RWPE2 (cell line): ENCODE measurements at regions not wholly inside any gene's neighbourhood (a gene's known extent, or its start where the extent isn't known, plus 50 kb on each side); places are given as distances from the start of the nearest gene placed in this dataset.

Source experiments
- ATAC-seq: fragments of 200-7000 bp; cut with Tn5 transposase; 3 replicates; pipeline ENCODE4 v1.9.1; 2021; ENCODE audit warnings: low read depth
- DNase-seq: peaks from one replicate; pipeline ENCODE4 v3.0.0-alpha.2; 2020; ENCODE audit warnings: low spot score
- H3K27ac ChIP-seq: fragments of 450-650 bp; 2 replicates; pipeline ENCODE4 v1.5.1; 2017; ENCODE audit warnings: mild to moderate bottlenecking; ENCODE audit not compliant: poor library complexity, severe bottlenecking
- H3K27me3 ChIP-seq: fragments of 250-450 bp; sonication (Bioruptor Pico); 2 replicates; pipeline ENCODE4 v1.5.1; 2021; ENCODE audit warnings: mild to moderate bottlenecking, moderate library complexity; ENCODE audit not compliant: insufficient read depth, poor library complexity, severe bottlenecking
- H3K36me3 ChIP-seq: fragments of 250-450 bp; sonication (Bioruptor Pico); 2 replicates; pipeline ENCODE4 v1.5.1; 2020; ENCODE audit warnings: low read depth, mild to moderate bottlenecking, moderate library complexity
- H3K4me1 ChIP-seq: fragments of 250-450 bp; sonication (Bioruptor Pico); 2 replicates; pipeline ENCODE4 v1.5.1; 2021; ENCODE audit warnings: mild to moderate bottlenecking, moderate library complexity; ENCODE audit not compliant: insufficient read depth, poor library complexity, severe bottlenecking
- H3K4me3 ChIP-seq: fragments of 250-450 bp; sonication (Bioruptor Pico); 2 replicates; pipeline ENCODE4 v1.5.1; 2021; ENCODE audit warnings: mild to moderate bottlenecking, moderate library complexity; ENCODE audit not compliant: severe bottlenecking
- H3K9me3 ChIP-seq: fragments of 250-450 bp; sonication (Bioruptor Pico); 2 replicates; pipeline ENCODE4 v1.5.1; 2021; ENCODE audit warnings: mild to moderate bottlenecking, moderate library complexity; ENCODE audit not compliant: severe bottlenecking
- TF ChIP-seq, protein P1 (sequence below): fragments of 450-650 bp; IDR thresholded peaks from one replicate; pipeline ENCODE4 v1.5.1; 2017; ENCODE audit warnings: mild to moderate bottlenecking, moderate library complexity; ENCODE audit not compliant: poor library complexity, severe bottlenecking

DNA sequence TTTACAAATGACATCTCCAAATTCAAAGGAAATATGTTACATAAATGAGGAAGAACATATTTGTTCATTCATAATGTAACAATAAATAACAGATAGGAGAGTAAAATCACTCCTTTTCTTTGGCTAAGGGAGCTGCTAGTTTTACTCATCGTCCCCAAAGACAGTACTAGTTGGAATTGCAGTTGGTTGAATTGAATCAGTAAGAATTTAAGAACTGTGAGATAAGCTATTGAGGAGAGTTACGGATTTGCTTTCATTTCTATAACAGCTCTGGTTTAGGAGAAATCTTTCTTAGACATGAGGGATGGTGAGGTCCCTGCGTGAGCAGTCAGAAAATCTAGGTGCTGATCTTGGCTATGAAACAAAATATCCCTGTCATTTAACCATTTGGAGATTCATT is 402.8 kb downstream of the AEBP2 start:
- no peaks in the 10 kb centered on the region for H3K36me3 ChIP-seq
- TF ChIP-seq, protein P1, sequence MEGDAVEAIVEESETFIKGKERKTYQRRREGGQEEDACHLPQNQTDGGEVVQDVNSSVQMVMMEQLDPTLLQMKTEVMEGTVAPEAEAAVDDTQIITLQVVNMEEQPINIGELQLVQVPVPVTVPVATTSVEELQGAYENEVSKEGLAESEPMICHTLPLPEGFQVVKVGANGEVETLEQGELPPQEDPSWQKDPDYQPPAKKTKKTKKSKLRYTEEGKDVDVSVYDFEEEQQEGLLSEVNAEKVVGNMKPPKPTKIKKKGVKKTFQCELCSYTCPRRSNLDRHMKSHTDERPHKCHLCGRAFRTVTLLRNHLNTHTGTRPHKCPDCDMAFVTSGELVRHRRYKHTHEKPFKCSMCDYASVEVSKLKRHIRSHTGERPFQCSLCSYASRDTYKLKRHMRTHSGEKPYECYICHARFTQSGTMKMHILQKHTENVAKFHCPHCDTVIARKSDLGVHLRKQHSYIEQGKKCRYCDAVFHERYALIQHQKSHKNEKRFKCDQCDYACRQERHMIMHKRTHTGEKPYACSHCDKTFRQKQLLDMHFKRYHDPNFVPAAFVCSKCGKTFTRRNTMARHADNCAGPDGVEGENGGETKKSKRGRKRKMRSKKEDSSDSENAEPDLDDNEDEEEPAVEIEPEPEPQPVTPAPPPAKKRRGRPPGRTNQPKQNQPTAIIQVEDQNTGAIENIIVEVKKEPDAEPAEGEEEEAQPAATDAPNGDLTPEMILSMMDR: no peak
- no peak for ATAC-seq
- no peaks in the 10 kb centered on the region for H3K4me1 ChIP-seq
- no peak overlapping the region for H3K4me3 ChIP-seq
- H3K27ac ChIP-seq: no peak overlapping the region
- no peak for DNase-seq
- no peaks in the 10 kb centered on the region for H3K27me3 ChIP-seq
- no peaks in the 10 kb centered on the region for H3K9me3 ChIP-seq

DNA sequence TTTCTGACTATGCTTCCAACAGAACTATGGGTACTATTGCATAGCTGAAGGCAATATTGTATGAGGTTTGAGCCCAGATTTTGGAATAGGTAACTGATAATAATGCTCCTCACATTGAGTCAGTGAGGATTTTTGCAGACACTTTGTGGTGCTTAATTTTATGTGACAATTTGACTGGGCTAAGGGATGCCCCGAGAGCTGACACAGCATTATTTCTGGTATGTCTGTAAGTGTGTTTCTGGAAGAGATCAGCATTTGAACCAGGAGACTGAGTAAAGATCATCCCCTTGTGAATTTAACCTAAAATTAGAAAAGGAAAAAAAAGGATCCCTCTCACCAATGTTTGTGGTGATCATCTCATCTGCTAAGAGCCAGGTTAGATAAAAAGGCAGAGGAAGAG is 404.9 kb downstream of the AEBP2 start:
- ATAC-seq (no peak), DNase-seq (no peak)
- Histone ChIP-seq H3K36me3 (no peaks in the 10 kb centered on the region), H3K4me1 (no peaks in the 10 kb centered on the region), H3K27ac (no peak overlapping the region), H3K9me3 (no peaks in the 10 kb centered on the region), H3K27me3 (no peaks in the 10 kb centered on the region), H3K4me3 (no peak overlapping the region)
- TF ChIP-seq, protein P1: no peak

DNA sequence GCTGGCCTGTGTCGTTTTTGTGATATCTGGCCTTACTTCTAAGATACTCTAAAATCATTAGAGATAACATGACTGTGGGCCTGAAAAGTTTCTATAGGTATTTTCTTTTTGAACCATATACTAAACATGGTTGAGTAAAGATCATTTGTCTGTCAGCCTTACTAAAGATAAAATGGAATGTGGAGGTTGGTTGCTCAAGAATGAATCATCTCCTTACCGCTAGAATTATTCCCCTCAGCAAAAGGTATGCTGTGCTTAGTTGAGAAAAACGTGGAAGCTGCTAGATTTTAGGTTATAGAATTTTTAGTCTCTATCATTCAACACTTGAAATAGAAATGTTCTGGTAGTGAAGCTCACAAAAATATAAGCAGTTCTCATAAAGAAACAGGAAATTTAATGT is 407.3 kb downstream of the AEBP2 start:
- no peaks in the 10 kb centered on the region for H3K4me1 ChIP-seq
- no peak overlapping the region for H3K4me3 ChIP-seq
- TF ChIP-seq, protein P1: no peak
- H3K27me3 ChIP-seq: no peaks in the 10 kb centered on the region
- H3K27ac ChIP-seq: no peak overlapping the region
- ATAC-seq (peak; percentile 57; the same call in 1 of the 3 replicates), DNase-seq (no peak)
- H3K36me3 ChIP-seq: no peaks in the 10 kb centered on the region
- H3K9me3 ChIP-seq: no peaks in the 10 kb centered on the region

DNA sequence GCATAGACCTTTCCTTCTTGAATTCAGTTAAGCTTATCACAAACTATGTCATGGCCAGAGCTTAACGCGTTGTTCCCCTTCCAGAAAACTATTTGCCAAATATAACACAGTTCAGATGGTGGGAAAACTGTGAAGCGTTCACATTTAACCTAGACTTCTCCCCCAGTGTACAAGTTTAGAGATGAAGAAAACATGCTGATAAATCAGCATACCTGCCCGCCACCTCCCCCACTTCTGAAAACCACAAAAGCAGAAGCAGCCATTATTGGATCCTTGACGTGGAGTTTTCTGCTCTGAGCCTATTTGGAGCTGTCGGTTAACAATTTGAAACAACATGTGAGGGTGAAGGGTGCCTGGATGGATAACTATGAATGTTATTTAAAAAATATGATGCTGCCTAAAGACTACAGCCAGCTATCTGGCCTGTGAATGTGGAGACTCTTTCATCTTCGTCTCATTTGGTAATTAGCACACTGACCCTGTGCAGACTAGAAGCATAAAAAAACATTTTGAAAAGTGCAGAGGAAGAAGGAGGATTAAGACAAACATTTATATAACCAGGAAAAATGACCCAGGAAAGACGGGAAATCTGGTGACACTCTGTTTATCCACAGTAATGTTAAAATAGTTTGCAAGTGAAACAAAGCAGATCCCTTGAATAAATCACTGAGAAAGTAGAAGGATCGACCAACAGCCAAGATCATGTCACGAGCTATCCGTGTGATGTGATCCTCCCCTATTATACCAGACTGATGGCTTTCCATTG is 408.2 kb downstream of the AEBP2 start:
- no peak overlapping the region for H3K4me3 ChIP-seq
- no peaks in the 10 kb centered on the region for H3K36me3 ChIP-seq
- ATAC-seq (no peak), DNase-seq (no peak)
- H3K9me3 ChIP-seq: no peaks in the 10 kb centered on the region
- H3K27me3 ChIP-seq: no peaks in the 10 kb centered on the region
- TF ChIP-seq, protein P1: no peak
- H3K4me1 ChIP-seq: no peaks in the 10 kb centered on the region
- H3K27ac ChIP-seq: no peak overlapping the region

DNA sequence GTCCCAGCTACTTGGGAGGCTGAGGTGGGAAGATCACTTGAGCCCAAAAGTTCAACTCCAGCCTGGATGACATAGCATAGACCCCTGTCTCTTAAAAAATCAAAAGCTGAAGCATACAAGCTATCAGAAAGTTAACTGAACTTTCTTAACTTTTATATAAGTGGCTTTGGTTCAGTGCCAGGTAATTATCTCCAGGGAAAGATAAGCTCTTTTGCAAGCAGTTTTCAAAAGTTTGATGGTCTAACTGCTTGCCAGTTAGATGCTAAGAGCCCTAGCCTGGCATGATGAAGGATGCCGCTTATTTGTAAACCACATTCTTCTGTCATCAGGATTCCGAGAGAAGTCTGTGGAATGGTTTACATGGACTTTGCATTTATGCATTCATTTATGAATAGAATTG is 409.1 kb downstream of the AEBP2 start:
- DNase-seq (no peak), ATAC-seq (no peak)
- no peak overlapping the region for H3K4me3 ChIP-seq
- TF ChIP-seq, protein P1: no peak
- no peaks in the 10 kb centered on the region for H3K9me3 ChIP-seq
- H3K27ac ChIP-seq: no peak overlapping the region
- no peaks in the 10 kb centered on the region for H3K4me1 ChIP-seq
- no peaks in the 10 kb centered on the region for H3K27me3 ChIP-seq
- no peaks in the 10 kb centered on the region for H3K36me3 ChIP-seq
